Activated CD4-positive, alpha-beta T cell treated with anti-CD3 and anti-CD28 coated beads, Interleukin-2, Interleukin-4, amounts not matched to agents 100 ng/mL and 50 ng/mL, durations not matched to agents 16 hours and 8 hours (primary cell): ENCODE measurements at regions not wholly inside any gene's neighbourhood (a gene's known extent, or its start where the extent isn't known, plus 50 kb on each side); places are given as distances from the start of the nearest gene placed in this dataset.

Source experiments
- DNase-seq: peaks from one replicate; pipeline ENCODE4 v3.0.0-alpha.2; 2020; ENCODE audit warnings: low spot score

DNA sequence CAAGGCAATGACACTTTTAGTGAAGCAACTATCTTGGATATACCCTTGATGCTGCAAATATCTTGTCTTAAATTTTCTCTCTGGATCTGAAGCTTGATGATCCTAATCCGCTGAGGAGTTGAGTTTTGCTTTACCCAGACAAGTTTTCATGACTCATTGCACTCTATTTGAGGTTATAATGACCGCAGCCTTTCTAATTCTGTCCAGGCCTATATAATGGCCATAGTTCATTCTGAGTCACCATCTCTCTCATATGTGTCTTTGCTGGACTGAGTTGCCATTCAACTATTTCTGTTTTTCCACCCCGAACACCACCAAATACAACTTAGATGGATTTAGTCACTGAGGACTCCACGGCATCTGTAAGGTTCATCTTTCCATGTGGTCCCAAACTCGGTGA is 802.1 kb upstream of the FAM98A start:
- DNase-seq = no peak

DNA sequence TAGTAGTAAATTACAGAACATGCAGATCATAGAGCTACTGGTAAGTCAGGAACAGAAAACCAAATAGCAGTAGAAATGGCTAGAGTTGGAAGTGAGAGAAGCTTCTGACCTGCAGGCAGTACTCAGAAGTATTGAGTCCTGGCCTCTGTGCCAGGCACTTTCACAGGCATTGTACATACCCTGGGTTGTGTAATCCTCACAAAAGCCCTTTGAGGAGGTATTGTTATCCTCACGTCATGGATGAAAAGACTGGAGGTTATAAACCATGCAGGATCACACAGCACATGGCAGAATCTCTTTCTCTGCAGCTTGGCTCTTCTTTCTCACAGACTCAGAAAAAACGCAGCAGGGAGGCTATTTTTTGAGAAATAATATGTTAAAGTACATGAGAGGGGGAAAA is 789.3 kb upstream of the FAM98A start:
- DNase-seq = no peak

DNA sequence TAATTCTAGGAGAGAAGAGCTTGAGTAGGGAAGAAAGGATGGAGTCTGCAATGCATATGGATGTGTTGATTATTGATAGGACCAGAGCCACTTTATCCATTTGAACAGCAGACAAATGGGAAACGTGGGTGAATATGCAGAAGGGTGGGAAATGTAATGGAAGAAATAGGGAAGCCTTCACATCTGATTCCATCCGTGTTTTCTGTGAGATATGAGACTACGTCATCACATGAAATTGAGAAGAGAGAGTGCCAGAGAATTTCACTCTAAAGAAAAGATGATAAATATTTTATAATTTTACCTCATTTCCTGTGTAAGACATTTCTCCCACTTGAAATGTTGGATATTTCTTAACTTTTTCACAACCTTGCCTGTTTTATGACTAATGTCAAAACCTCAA is 788.4 kb upstream of the FAM98A start:
- DNase-seq = no peak

DNA sequence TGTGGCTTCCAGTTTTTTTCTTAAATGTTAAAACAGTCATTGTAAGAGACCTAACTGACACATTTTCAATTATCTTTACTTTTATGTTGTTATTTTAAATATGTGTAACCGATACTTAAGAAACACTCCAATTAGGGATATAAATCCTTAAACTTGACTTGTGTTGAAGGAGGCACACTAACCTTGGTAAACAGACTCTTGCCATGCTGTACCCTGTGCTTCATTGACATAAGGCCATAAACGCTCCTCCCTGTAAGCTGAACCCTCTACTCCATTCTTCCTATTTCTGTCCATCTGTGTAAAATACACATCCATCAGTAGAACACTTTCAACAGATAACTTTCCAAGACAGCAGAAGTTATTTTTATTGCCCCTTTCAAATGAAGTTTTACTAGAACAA is 780.5 kb upstream of the FAM98A start:
- no peak for DNase-seq

DNA sequence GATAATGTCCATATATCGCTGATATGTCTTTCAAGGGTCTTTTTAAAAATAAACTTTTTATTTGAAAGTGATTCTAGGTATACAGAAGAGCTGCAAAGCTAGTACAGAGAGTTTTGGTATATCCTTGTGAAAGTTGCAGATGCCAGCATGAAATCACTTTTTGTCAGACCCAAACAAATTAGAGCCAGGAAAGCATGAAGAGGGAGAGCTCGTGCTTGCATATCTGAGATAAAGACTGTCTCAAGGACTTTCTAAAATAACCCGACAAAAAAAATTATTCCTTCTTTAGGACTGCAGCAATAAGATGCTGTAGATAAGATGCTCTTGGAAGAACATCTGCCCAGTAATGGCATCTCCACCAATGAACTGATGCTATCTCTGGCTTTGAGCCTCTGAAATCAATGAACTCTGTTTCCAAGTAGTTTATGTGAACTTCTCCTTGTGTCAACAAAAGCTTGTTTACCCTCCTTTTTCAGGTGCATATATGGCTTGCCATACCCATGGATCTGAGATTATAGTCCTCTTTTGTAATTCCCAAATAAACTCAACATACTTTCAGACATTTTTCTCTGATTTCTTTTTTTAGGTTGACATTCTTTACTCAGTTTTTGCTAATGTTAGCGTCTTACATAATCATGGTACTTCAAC is 774.6 kb upstream of the FAM98A start:
- DNase-seq = no peak

DNA sequence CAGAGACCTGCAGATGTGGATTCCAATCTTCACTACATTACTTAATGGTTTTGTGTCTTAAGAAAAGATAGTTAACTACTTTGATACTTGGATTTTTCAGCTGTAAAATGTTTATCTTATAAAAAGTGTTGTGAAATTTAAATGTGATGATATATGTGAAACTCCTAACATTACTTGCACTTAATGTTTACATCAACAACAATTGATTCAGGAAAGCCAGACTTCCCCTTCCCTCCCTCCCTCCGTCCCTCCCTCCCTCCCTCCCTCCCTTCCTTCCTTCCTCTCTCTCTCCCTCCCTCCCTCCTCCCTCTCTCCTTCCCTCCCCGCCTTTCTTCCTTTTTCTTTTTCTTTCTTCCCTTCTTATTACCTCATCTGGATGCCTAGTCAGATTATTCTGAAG is 773.9 kb upstream of the FAM98A start:
- no peak for DNase-seq

DNA sequence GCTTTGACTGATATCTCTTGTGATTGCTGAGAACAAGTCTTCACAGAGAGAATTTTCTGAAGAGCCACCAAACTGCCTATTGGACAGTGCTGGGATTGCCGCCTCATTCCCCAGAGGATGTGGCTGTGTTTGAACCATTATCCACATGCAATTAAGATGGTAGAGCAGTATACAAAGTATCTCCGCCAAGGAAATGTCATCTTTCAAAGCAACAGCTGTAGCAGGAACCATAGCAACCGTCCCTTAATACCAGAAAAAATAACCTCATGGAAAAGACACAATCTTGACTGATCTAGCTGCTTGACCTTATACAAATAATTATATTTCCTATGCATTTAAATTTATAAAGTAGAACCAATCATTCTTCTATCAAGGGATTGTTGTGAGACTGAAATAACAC is 772.6 kb upstream of the FAM98A start:
- no peak for DNase-seq

DNA sequence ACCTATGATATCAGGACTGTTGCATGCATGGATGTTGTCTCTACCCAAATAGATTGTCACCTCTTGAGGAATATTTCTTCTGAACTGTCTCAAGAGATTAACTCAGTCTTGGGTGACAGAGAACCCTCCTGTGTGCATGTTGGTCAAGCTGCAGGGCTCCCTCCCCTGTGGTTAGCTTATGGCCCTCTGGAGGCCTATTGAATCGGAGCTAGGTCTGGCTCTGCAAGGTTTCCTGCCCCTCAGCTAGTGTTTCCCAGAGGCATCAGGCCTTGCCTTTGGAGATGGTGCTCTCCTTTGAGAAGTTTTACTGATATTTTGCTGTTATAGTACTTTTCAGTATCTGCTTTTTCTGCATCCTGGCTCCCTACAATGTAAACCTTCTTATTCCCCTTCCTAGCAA is 769.2 kb upstream of the FAM98A start:
- DNase-seq = no peak

DNA sequence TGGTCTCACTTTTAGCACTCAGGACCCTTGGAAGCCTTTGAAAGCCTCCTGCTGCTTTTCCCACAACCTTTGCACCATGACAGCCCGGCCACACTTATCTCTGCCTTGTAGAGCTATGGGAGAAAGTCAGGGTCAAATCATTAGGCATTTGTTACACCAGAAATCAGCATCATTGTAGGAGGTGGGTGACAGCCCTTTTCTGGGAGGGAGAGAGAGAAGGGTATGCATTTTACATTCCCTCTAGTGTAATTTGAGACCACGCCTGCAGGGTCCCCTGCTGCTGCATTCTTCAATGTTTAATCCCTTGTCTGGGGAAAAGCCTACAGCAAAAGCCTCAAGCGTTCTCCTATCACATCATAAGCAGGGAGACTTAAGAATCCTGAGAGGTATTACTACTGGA is 766.8 kb upstream of the FAM98A start:
- DNase-seq = no peak

DNA sequence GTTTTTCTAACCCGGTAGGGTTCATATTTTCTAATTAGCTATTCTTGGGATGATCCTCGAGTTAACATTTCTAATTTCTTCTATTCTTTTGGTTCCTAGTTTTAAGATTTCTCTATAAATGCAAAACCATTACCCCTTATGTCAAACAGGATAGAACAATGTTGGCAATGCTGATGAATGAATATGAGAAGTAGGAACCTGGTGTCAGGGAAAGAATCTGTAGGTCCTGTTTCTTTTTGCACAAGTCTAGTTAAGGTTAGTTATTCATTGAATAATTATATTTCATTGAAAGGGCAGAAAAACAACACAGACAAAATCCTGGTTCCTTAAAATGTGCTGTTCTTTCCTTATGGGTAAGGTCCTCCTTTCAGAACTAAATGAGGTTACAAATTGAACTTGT is 766.4 kb upstream of the FAM98A start:
- DNase-seq = no peak

DNA sequence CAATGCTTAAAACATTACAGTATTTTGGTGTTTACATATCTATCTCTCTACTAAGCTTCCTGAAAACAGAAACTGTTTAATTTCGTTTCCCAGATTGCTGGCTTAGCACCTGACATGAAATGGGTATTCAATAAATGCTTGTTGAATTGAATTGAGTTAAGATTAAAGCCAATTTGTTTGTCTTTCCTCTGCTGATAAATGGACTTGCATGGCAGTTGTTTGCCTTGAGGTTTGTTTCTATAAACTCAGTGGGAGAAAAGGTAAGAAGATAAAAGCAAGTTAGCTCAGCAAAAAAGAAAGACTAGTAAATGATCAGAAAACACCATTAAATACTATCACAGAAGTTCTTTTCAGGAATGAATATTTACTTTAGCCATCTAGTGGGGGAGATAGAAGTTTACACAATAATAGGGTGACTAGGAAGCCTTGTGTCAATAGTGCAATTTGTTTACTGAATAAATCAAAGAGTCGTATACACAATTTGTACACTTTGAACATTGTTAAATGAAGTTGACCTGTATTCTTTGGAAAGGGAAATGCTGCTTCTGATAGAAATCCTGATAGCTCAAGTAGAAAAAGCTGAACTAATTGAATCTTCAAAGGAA is 754.5 kb upstream of the FAM98A start:
- DNase-seq = no peak

DNA sequence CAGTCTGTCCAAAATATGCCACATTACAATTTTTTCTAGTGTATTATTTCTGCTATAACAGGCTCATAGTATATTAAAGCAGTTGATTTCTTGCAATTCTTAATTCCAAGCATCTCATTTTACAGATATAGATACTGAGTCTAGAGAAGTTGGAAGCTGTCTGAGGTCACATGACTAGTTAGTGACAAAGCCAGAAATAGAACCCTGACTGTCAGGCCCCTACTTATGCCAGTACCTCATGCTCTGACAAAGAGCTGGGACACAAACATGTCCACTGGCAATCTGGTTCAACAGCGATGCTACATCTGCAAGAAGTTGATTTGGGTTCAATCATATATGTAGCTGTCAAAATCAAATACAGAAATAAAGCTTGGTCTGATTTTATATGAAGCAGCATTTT is 750.4 kb upstream of the FAM98A start:
- no peak for DNase-seq

DNA sequence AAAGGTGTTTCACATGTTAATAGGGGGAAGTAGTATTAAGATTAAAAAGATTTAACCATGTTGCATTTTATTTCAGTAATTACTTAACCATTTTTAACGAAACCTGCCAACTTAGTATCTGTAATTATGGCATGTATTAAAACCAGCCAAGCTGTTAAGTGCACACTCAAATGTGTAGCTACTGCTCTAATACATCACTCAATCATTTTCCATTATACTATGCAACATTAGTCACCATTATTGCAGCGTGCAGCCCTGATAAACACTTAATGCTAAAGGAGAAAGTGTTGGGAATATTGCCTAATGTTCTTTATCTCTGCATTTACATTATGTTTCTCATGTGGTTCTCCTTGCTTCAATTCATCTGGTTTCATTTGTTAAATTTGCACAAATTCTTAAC is 745.9 kb upstream of the FAM98A start:
- DNase-seq = no peak

DNA sequence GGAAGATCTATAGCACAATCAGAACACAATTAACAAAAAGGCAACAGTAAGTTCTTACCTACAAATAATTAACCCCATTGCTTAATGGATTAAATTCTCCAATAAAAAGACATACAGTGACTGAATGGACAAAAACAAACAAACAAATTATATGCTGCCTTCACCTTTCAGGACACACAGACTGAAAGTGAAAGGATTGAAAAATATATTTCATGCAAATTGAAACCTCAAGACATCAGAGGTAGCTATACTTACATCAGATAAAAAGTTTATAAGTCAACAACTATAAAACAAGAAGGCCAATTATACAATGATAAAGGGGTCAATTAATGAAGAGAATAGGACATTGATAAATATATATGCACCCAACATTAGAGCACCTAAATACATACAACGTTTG is 741.2 kb upstream of the FAM98A start:
- no peak for DNase-seq

DNA sequence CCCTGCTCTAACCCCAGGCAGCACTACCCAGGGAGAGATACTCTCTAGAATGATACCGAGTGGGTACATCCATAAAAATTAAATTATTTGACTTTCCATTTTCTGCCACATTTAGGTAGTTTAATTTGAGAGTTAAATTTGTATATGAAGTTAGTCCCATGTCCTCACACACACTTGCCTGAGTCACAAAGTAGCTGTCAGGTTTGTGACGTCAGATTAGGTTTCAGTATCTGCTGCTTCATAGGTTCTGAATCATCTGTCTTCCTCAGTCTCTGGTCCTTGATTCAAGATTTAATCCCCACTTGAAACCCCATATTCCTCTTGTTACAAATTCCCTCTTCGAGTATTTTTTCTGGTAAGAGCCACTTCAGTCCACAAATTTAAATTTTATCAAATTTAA is 738.6 kb upstream of the FAM98A start:
- DNase-seq = no peak

DNA sequence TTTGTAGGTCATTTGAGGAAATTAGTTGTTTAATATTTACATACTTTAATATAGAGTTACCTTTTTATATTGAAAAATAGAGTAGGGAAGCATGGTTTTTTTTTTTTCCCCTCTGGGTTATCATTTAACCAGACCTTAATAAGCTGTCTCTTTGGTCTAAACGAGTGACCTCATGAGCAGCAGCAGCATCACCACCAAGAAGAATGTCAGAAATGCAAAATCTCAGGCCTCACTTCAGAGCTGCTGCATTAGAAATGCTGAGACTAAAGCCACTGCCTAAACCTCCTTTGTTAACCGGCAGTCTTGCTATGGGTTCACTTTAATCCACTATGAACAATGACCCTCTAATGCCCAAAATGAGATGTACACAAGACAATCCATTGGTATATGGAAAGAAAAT is 733.7 kb upstream of the FAM98A start:
- no peak for DNase-seq

DNA sequence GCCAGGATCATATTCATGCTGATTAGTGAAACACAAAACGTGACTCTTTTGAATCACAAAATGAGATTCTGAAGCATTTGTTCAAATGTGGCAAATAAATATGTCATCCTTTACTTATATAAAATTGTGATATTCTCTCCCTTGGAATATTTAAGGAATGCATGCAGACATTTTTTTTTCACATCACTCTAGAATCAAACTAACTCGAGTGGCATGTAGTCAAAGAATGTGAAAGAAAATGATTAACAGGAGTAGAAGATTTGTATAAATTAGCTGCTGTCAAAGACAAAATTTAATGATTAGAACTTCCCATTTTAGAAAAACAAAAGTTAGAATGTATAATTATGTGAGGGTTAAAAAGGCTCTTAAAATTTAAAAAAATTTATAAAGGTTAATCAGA is 721.0 kb upstream of the FAM98A start:
- DNase-seq = no peak

DNA sequence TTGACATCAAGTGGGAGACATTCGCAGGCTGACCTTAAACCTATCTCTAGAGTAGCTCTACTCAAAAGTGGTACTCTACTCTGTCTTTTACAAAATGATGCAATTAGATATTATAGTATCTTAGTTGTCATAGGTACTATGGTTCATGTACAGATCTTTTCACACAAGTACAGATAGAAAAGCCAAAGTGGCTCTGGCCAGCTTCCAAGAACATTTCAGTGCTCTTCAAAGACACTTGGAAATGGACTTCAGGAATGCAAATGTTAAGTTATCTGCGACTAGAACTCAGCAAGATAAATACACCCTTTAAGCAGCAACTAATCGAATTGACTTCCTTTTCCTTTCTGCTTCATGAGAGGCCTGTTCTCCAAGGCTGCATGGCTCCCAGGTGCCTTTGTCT is 718.7 kb upstream of the FAM98A start:
- no peak for DNase-seq

DNA sequence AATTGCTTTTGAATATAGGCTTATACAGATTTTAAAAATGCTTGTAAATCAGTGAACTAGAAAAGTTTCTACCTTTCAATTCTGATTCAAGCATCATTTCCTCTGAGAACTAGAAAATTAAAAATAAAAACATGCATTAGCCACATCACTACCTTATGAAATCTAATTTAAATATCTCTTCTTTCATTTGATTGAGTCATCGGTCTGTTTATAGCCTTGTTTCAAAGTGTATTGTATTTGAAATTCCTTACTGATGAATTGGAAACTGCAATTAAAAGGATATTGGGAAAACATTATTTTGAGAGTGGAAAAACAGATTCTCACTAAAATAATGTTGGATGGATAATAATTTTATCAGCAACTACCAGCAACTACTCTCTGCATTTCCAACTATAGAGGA is 717.7 kb upstream of the FAM98A start:
- DNase-seq = no peak

DNA sequence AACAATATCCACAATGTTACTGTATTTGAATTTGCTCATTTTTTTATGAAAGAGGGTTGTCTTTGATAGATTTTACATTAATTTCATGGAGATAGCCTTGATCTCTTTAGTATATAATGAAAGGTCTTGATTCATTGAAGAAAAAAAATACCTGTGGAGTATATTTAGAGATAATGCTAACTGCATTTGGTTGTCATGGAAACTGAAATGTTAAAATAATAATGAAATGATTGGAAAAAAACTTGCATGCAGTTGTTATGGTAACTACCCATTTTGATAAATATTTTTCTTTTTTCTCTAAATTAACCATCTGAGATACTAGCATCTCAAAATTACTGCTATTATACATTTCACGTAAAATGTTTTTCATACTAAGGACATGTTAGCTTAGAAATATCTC is 712.7 kb upstream of the FAM98A start:
- DNase-seq = no peak

DNA sequence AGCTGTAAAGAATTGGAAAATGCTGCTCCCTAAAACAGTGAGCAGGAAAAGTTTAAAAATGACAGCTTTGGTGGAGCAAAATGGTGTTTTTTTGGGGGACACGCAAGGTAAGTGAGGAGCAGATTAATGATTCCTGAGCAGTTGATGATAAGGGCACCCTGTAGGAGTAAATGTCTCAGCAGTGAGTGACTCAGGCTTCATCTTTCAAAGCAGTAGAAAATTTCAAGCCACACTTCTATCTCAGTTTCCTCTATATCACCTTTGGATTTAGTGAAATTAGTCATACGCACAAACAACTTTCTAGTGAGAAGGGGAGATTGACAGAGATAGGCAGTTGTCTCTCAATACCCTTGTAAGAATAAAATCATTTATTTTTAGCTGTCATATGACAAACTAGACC is 709.0 kb upstream of the FAM98A start:
- DNase-seq = no peak

DNA sequence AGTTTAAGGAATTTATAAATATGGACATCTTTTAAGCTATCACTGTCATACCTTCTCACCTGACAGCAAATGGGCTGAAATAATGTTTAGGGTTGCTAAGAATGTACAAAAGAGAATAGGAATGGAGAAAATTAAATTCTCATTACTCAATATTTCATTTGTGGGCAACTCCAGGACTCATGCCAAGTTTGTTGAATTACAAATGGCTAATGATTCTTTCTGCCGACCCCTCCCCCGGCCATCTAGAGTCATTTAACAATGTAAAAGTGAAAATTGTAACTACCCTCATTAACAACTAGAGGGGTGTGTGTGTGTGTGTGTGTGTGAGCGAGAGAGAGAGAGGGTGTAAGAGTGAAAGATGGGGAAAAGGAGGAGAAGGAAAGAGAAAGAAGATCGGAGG is 708.5 kb upstream of the FAM98A start:
- DNase-seq = no peak

DNA sequence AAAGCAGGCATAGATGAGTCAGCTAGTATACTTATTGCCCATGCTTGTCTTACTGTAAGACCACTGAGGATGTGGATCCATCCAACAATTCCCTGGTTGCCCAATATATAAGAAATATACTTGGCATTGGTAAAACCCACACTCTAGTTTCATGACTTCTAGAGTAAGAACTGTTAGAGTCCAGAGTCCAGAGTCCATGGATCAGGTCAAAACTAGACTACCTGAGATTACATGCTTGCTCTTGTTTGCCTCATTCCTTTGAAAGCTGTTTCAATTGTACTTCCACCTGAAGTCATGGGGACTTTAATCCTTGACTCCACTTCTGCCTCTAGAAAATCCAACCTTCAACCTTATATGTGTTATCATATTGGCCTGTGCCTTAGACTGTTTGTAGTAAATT is 707.6 kb upstream of the FAM98A start:
- DNase-seq = no peak

DNA sequence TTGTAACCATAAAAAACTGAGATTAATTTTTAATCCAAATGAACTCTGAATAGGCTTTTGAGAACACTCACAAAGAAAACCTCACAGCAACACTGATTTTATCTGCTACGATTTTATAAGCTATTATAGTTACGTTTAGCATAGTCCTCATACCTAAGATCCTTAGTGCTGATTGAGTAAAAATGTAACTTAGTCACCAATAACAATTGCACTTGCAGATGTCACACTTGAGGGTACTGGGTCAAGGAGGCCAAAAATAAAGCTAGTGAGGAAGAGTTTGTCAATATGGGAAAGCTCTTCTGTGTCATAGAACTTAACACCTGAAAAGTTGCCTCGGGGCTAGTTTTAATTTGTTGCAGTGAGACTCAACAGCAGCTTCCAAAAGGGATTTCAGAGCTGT is 706.5 kb upstream of the FAM98A start:
- no peak for DNase-seq

DNA sequence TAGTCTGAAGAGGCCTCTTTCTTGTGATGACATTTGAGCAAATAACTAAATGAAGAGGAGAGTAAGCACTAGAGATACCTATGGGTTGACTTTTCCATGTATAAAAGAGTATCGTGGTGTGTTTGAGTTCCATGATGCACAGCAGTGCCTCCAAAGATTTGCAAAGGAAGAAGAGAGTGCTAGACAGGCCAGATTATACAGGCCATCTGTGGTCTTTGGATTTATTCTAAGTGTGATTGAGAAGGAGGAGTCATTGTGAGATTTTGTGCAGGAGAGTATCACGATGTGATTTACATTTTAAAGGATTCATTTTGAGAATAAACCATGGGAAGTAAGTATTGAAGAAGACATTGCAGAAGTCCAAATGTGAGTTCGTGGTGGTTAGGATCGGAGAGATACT is 695.9 kb upstream of the FAM98A start:
- DNase-seq = no peak
